ENCODE measurements at regions not wholly inside any gene's neighbourhood (a gene's known extent, or its start where the extent isn't known, plus 50 kb on each side); places are given as distances from the start of the nearest gene placed in this dataset.

DNA sequence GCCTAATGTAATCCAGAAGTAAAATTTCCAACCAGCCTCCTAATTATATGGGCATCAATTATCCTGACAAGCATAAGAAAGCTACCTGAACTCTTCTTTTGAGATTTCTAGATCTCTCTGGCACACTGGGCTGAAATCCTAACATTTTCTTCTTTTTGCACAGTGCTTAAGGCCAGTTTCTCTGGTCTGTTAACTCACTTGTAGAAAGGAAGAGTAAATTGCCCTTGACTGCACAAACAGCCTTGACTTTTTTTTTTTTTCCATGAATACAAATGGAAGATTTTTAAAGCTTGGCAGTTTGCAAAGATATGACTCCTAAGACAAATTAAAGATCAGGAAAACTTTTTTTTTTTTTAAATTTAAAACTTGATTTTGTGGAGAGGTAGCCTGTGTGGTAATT lies 291.2 kb upstream of the MON1B start:
- Histone ChIP-seq H3K27ac (peak overlapping the region; percentile 81), H3K36me3 (replicated peaks; ENCODE audit: insufficient read depth, low read depth) (no peaks in the 10 kb centered on the region), H3K4me3 (no peak overlapping the region), H2AFZ (no peak overlapping the region), H3K79me2 (no peaks in the 10 kb centered on the region), H3K27me3 (no peaks in the 10 kb centered on the region), H3K9me2 (replicated peaks; ENCODE audit: insufficient read depth) (no peaks in the 10 kb centered on the region), H4K20me1 (ENCODE audit: insufficient read depth, poor library complexity, severe bottlenecking) (no peaks in the 10 kb centered on the region), H3K4me2 (peak overlapping the region; percentile 44), H3K4me1 (ENCODE audit: insufficient read depth) (no peaks in the 10 kb centered on the region), H3K9me3 (ENCODE audit: low read depth) (no peaks in the 10 kb centered on the region)
- no peak for DNase-seq (ENCODE audit: low spot score)
- TF ChIP-seq EZH2 (IDR thresholded peaks at IDR 0.05; ENCODE audit: borderline replicate concordance) (no peak), EZH2phosphoT487 (IDR thresholded peaks at IDR 0.05; ENCODE audit: low read depth, severe bottlenecking, unreplicated experiment) (no peak)
- TF ChIP-seq, protein P1, sequence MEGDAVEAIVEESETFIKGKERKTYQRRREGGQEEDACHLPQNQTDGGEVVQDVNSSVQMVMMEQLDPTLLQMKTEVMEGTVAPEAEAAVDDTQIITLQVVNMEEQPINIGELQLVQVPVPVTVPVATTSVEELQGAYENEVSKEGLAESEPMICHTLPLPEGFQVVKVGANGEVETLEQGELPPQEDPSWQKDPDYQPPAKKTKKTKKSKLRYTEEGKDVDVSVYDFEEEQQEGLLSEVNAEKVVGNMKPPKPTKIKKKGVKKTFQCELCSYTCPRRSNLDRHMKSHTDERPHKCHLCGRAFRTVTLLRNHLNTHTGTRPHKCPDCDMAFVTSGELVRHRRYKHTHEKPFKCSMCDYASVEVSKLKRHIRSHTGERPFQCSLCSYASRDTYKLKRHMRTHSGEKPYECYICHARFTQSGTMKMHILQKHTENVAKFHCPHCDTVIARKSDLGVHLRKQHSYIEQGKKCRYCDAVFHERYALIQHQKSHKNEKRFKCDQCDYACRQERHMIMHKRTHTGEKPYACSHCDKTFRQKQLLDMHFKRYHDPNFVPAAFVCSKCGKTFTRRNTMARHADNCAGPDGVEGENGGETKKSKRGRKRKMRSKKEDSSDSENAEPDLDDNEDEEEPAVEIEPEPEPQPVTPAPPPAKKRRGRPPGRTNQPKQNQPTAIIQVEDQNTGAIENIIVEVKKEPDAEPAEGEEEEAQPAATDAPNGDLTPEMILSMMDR (IDR thresholded peaks at IDR 0.05; ENCODE audit: poor library complexity) = no peak

- no peak overlapping the region for H3K4me3 ChIP-seq
- H3K27me3 ChIP-seq = no peaks in the 10 kb centered on the region
- peak overlapping the region; percentile 44 for H3K4me2 ChIP-seq
- H2AFZ ChIP-seq = no peak overlapping the region
- H3K36me3 ChIP-seq (replicated peaks; ENCODE audit: insufficient read depth, low read depth) = no peaks in the 10 kb centered on the region
- no peaks in the 10 kb centered on the region for H3K79me2 ChIP-seq
- no peaks in the 10 kb centered on the region for H3K9me2 ChIP-seq (replicated peaks; ENCODE audit: insufficient read depth)
- peak; percentile 16 for DNase-seq (ENCODE audit: low spot score)
- TF ChIP-seq EZH2phosphoT487 (IDR thresholded peaks at IDR 0.05; ENCODE audit: low read depth, severe bottlenecking, unreplicated experiment) = no peak
- TF ChIP-seq EZH2 (IDR thresholded peaks at IDR 0.05; ENCODE audit: borderline replicate concordance) = no peak
- TF ChIP-seq, protein P1 (IDR thresholded peaks at IDR 0.05; ENCODE audit: poor library complexity) = no peak
- no peaks in the 10 kb centered on the region for H4K20me1 ChIP-seq (ENCODE audit: insufficient read depth, poor library complexity, severe bottlenecking)
- WGBS (ENCODE audit: low lambda C conversion rate, missing lambda C conversion rate) = 68% methylated on average over 6 of the region's 6 CpGs
- H3K27ac ChIP-seq = peak overlapping the region; percentile 81
- H3K9me3 ChIP-seq (ENCODE audit: low read depth) = no peaks in the 10 kb centered on the region
- no peaks in the 10 kb centered on the region for H3K4me1 ChIP-seq (ENCODE audit: insufficient read depth)
These were observed 290.4 kb upstream of the MON1B start for GRCh38 chr16:76900285-76901263.

DNA sequence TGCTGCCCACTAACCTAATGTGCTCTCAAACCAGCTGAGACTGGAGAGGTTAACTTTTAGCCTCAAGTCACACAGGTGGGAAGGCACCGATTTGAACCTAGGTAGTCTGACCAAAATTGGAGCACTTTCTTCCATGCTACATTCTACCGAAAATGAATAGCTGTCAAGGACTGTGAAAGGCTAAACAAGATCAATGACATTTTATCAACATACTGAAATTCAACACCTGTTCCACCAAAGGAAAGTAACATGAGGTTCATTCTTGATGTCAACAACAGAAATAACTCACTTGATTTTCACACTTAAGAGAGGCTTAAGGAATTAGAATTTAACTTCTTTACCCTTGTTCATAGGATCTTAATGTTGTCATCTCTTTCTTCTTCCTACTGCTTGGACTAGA lies 284.4 kb upstream of the MON1B start:
- 94% methylated on average over 2 of the region's 2 CpGs for WGBS (ENCODE audit: low lambda C conversion rate, missing lambda C conversion rate)
- TF ChIP-seq EZH2 (IDR thresholded peaks at IDR 0.05; ENCODE audit: borderline replicate concordance) (no peak), EZH2phosphoT487 (IDR thresholded peaks at IDR 0.05; ENCODE audit: low read depth, severe bottlenecking, unreplicated experiment) (no peak)
- TF ChIP-seq, protein P1 (IDR thresholded peaks at IDR 0.05; ENCODE audit: poor library complexity) = no peak
- H3K27me3 ChIP-seq = no peaks in the 10 kb centered on the region

More for the DNA sequence above, 284.4 kb upstream of the MON1B start:
- Histone ChIP-seq H3K9me2 (replicated peaks; ENCODE audit: insufficient read depth) (no peaks in the 10 kb centered on the region), H3K79me2 (no peaks in the 10 kb centered on the region), H3K36me3 (replicated peaks; ENCODE audit: insufficient read depth, low read depth) (no peaks in the 10 kb centered on the region), H3K4me1 (ENCODE audit: insufficient read depth) (no peaks in the 10 kb centered on the region), H3K27ac (no peak overlapping the region), H2AFZ (no peak overlapping the region), H3K4me2 (no peak overlapping the region), H3K9me3 (ENCODE audit: low read depth) (no peaks in the 10 kb centered on the region), H3K4me3 (no peak overlapping the region), H4K20me1 (ENCODE audit: insufficient read depth, poor library complexity, severe bottlenecking) (no peaks in the 10 kb centered on the region)
- no peak for DNase-seq (ENCODE audit: low spot score)

Data from hepatocyte (in vitro differentiated cells).